Mesothelial cell of epicardium (in vitro differentiated cells): ENCODE measurements at regions not wholly inside any gene's neighbourhood (a gene's known extent, or its start where the extent isn't known, plus 50 kb on each side); places are given as distances from the start of the nearest gene placed in this dataset.

Source experiments
- DNase-seq, 2 experiments: peaks; one replicate each; pipeline ENCODE4 v3.0.0; 2021; ENCODE audit warnings: low spot score in 2 of 2; ENCODE audit not compliant: unreplicated experiment in 2 of 2
- H3K27ac Mint-ChIP-seq: 2 replicates; pipeline ENCODE4 v1.8.0; 2021; ENCODE audit warnings: mixed read lengths
- H3K27me3 Mint-ChIP-seq: 2 replicates; pipeline ENCODE4 v1.8.0; 2021; ENCODE audit warnings: low read depth, mixed read lengths
- H3K36me3 Mint-ChIP-seq: 2 replicates; pipeline ENCODE4 v1.8.0; 2021; ENCODE audit warnings: mixed read lengths
- H3K4me1 Mint-ChIP-seq: 2 replicates; pipeline ENCODE4 v1.8.0; 2021; ENCODE audit warnings: mixed read lengths
- H3K4me3 Mint-ChIP-seq: 2 replicates; pipeline ENCODE4 v1.8.0; 2021; ENCODE audit warnings: mild to moderate bottlenecking, moderate library complexity, mixed read lengths
- H3K9me3 Mint-ChIP-seq: 2 replicates; pipeline ENCODE4 v1.8.0; 2021; ENCODE audit warnings: mixed read lengths
- TF ChIP-seq, protein P1 (sequence below): fragments of 200-600 bp; sonication (generic); IDR thresholded peaks from one replicate; pipeline ENCODE4 v1.5.0; 2021; ENCODE audit warnings: antibody characterized with exemption; ENCODE audit not compliant: unreplicated experiment

- DNase-seq: no peak
- Mint-ChIP-seq H3K4me3 (no peak overlapping the region), H3K9me3 (no peaks in the 10 kb centered on the region), H3K27me3 (no peaks in the 10 kb centered on the region), H3K27ac (no peak overlapping the region), H3K4me1 (peaks cover 23% of the 10 kb centered on the region), H3K36me3 (no peaks in the 10 kb centered on the region)
- TF ChIP-seq, protein P1, sequence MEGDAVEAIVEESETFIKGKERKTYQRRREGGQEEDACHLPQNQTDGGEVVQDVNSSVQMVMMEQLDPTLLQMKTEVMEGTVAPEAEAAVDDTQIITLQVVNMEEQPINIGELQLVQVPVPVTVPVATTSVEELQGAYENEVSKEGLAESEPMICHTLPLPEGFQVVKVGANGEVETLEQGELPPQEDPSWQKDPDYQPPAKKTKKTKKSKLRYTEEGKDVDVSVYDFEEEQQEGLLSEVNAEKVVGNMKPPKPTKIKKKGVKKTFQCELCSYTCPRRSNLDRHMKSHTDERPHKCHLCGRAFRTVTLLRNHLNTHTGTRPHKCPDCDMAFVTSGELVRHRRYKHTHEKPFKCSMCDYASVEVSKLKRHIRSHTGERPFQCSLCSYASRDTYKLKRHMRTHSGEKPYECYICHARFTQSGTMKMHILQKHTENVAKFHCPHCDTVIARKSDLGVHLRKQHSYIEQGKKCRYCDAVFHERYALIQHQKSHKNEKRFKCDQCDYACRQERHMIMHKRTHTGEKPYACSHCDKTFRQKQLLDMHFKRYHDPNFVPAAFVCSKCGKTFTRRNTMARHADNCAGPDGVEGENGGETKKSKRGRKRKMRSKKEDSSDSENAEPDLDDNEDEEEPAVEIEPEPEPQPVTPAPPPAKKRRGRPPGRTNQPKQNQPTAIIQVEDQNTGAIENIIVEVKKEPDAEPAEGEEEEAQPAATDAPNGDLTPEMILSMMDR: no peak
These were observed 339.9 kb upstream of the RGS6 start for GRCh38 chr14:71592361-71592760.

DNA sequence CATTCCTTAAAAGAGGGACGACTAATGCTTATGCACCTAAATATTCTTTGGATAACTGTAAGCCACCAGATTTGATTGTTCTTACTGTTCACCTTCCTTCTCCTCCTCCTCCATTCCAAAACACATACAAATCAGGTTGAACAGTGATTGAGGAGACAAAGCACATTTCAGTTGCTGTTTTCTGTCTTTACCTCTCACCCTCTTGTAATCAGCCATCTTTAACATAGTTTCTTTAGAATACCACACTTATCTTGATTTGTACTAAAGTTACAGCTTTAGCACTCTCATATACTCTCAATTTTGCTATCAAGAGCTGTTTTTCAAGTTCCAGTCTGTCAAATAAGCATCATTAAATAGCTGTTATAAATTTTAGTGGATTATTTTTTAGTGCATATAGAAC lies 338.3 kb upstream of the RGS6 start:
- H3K4me1 Mint-ChIP-seq: peaks cover 23% of the 10 kb centered on the region
- TF ChIP-seq, protein P1: no peak
- DNase-seq: no peak
- peaks cover 6% of the 10 kb centered on the region for H3K36me3 Mint-ChIP-seq
- no peak overlapping the region for H3K4me3 Mint-ChIP-seq
- H3K27me3 Mint-ChIP-seq: no peaks in the 10 kb centered on the region
- no peaks in the 10 kb centered on the region for H3K9me3 Mint-ChIP-seq
- no peak overlapping the region for H3K27ac Mint-ChIP-seq

- TF ChIP-seq, protein P1: no peak
- Mint-ChIP-seq H3K27me3 (no peaks in the 10 kb centered on the region), H3K27ac (no peak overlapping the region), H3K4me3 (no peak overlapping the region), H3K9me3 (peaks cover 3% of the 10 kb centered on the region), H3K4me1 (peaks cover 23% of the 10 kb centered on the region), H3K36me3 (peaks cover 10% of the 10 kb centered on the region)
- DNase-seq: no peak
These were observed 337.4 kb upstream of the RGS6 start for GRCh38 chr14:71594821-71595220.

DNA sequence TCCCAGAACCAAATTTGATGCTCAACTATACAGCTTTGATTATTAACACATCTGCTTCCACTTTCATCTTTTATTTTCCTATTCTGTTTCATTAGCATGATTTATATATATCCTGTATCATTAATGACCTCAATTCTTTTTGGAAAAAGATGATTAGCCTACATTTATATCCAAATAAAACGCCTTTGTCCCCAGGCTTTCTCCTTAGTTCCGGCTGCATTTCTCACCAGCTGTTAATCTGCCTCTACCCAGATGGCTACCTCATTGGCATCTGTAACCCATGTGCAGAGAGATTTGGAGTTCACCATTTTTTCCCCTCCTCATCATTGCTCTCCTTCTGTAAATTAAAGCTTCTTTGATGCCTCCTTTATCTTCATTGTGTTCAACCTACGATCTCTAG lies 336.8 kb upstream of the RGS6 start:
- peaks cover 15% of the 10 kb centered on the region for H3K36me3 Mint-ChIP-seq
- no peak overlapping the region for H3K4me3 Mint-ChIP-seq
- no peak for DNase-seq
- no peaks in the 10 kb centered on the region for H3K27me3 Mint-ChIP-seq
- peaks cover 23% of the 10 kb centered on the region for H3K4me1 Mint-ChIP-seq
- H3K27ac Mint-ChIP-seq: no peak overlapping the region
- H3K9me3 Mint-ChIP-seq: peaks cover 9% of the 10 kb centered on the region
- TF ChIP-seq, protein P1: no peak

- TF ChIP-seq, protein P1: no peak
These were observed 334.8 kb upstream of the RGS6 start for GRCh38 chr14:71597287-71597920.

More at GRCh38 chr14:71597287-71597920, 334.8 kb upstream of the RGS6 start:
- peaks cover 23% of the 10 kb centered on the region for H3K36me3 Mint-ChIP-seq
- peaks cover 26% of the 10 kb centered on the region for H3K9me3 Mint-ChIP-seq
- no peak for DNase-seq
- H3K27ac Mint-ChIP-seq: no peak overlapping the region
- no peak overlapping the region for H3K4me3 Mint-ChIP-seq
- no peaks in the 10 kb centered on the region for H3K27me3 Mint-ChIP-seq
- peaks cover 17% of the 10 kb centered on the region for H3K4me1 Mint-ChIP-seq
